Sciatic nerve (tissue), 2 donors: ENCODE measurements at regions not wholly inside any gene's neighbourhood (a gene's known extent, or its start where the extent isn't known, plus 50 kb on each side); places are given as distances from the start of the nearest gene placed in this dataset.

Experiments used
- ATAC-seq: fragments of 200-7000 bp; cut with Tn5 transposase; one replicate; pipeline ENCODE4 v1.9.1; 2020; ENCODE audit warnings: mild to moderate bottlenecking, moderate library complexity
- DNase-seq: peaks from one replicate; pipeline ENCODE4 v3.0.0-alpha.2; 2020; ENCODE audit warnings: low spot score
- intact Hi-C: fragments of 100-400 bp; cut with DNase I; formaldehyde crosslinking; loops from one replicate; pipeline ENCODE4 v1.14.2; 2022
- donor health status: DM: no; HTN: no; CAD: no.
- donor health status: DM: no; HTN: no; CAD: no.

- DNase-seq (no peak), ATAC-seq (no peak)
- intact Hi-C loops = no loop called here
These were observed 228.2 kb upstream of the SYT1 start for GRCh38 chr12:78636231-78636855.

- intact Hi-C loops = no loop called here
- DNase-seq (no peak), ATAC-seq (no peak)
These were observed 222.6 kb upstream of the SYT1 start for GRCh38 chr12:78641837-78642423.

GRCh38 chr12:78645956-78646355, 218.6 kb upstream of the SYT1 start:
- ATAC-seq = no peak
- intact Hi-C loops = no loop called here
- no peak for DNase-seq

GRCh38 chr12:78651755-78652154, 212.8 kb upstream of the SYT1 start:
- ATAC-seq = no peak
- intact Hi-C loops = no loop called here
- no peak for DNase-seq

GRCh38 chr12:78666584-78666983, 198.0 kb upstream of the SYT1 start:
- intact Hi-C loops = no loop called here
- no peak for ATAC-seq
- DNase-seq = no peak

GRCh38 chr12:78671295-78671694, 193.3 kb upstream of the SYT1 start:
- ATAC-seq (no peak), DNase-seq (no peak)
- intact Hi-C loops = no loop called here

GRCh38 chr12:78672033-78672432, 192.5 kb upstream of the SYT1 start:
- DNase-seq = no peak
- ATAC-seq = no peak
- intact Hi-C loops = no loop called here

- intact Hi-C loops = no loop called here
- DNase-seq (no peak), ATAC-seq (peak; percentile 88)
These were observed 190.1 kb upstream of the SYT1 start for GRCh38 chr12:78674311-78675090.

- intact Hi-C loops = no loop called here
- DNase-seq = no peak
- no peak for ATAC-seq
These were observed 184.0 kb upstream of the SYT1 start for GRCh38 chr12:78680596-78680995.

GRCh38 chr12:78683031-78683430, 181.5 kb upstream of the SYT1 start:
- DNase-seq (no peak), ATAC-seq (no peak)
- intact Hi-C loops = no loop called here

- intact Hi-C loops = no loop called here
- ATAC-seq (no peak), DNase-seq (no peak)
These were observed 180.9 kb upstream of the SYT1 start for GRCh38 chr12:78683626-78684025.

- intact Hi-C loops = no loop called here
- DNase-seq = no peak
- ATAC-seq = no peak
These were observed 180.2 kb upstream of the SYT1 start for GRCh38 chr12:78684419-78684818.

- intact Hi-C loops = no loop called here
- DNase-seq (no peak), ATAC-seq (no peak)
These were observed 168.8 kb upstream of the SYT1 start for GRCh38 chr12:78695749-78696148.

- ATAC-seq (peak; percentile 24), DNase-seq (no peak)
- intact Hi-C loops = no loop called here
These were observed 168.3 kb upstream of the SYT1 start for GRCh38 chr12:78696267-78696666.

GRCh38 chr12:78697817-78698415, 166.7 kb upstream of the SYT1 start:
- intact Hi-C loops = no loop called here
- ATAC-seq = no peak
- no peak for DNase-seq

- intact Hi-C loops = no loop called here
- no peak for ATAC-seq
- DNase-seq = no peak
These were observed 165.8 kb upstream of the SYT1 start for GRCh38 chr12:78698747-78699146.

- intact Hi-C loops = no loop called here
- ATAC-seq = no peak
- no peak for DNase-seq
These were observed 164.0 kb upstream of the SYT1 start for GRCh38 chr12:78700565-78700964.

- intact Hi-C loops = no loop called here
- DNase-seq = no peak
- ATAC-seq = no peak
These were observed 160.6 kb upstream of the SYT1 start for GRCh38 chr12:78703820-78704525.

- DNase-seq = no peak
- intact Hi-C loops = no loop called here
- no peak for ATAC-seq
These were observed 152.6 kb upstream of the SYT1 start for GRCh38 chr12:78711954-78712353.
